MM.1S (cell line): ENCODE measurements at regions not wholly inside any gene's neighbourhood (a gene's known extent, or its start where the extent isn't known, plus 50 kb on each side); places are given as distances from the start of the nearest gene placed in this dataset.

Experiments used
- DNase-seq: peaks from one replicate; pipeline ENCODE4 v3.0.0-alpha.2; 2015
- H2AFZ ChIP-seq: fragments of 300-600 bp; sonication (generic); 2 replicates; pipeline ENCODE4 v1.6.0; 2016; ENCODE audit warnings: antibody characterized with exemption, low read length
- H3F3A ChIP-seq: fragments of 300-600 bp; sonication (generic); 2 replicates; pipeline ENCODE4 v1.6.1; 2016; ENCODE audit warnings: mild to moderate bottlenecking, antibody characterized with exemption, low read length, moderate library complexity, mixed read lengths; ENCODE audit not compliant: insufficient read depth
- H3K27ac ChIP-seq: fragments of 300-600 bp; sonication (generic); 2 replicates; pipeline ENCODE4 v1.5.1; 2016; ENCODE audit warnings: mild to moderate bottlenecking, low read length
- H3K27me3 ChIP-seq: fragments of 300-600 bp; sonication (generic); replicated peaks from 2 replicates; pipeline ENCODE4 v1.6.0; 2016; ENCODE audit warnings: low read length; ENCODE audit not compliant: insufficient read depth
- H3K36me3 ChIP-seq: fragments of 300-600 bp; sonication (generic); replicated peaks from 2 replicates; pipeline ENCODE4 v1.6.1; 2016; ENCODE audit warnings: mild to moderate bottlenecking, low read length, mixed read lengths; ENCODE audit not compliant: insufficient read depth
- H3K4me1 ChIP-seq: fragments of 300-600 bp; sonication (generic); 2 replicates; pipeline ENCODE4 v1.6.1; 2016; ENCODE audit warnings: low read length, mixed read lengths
- H3K4me2 ChIP-seq: fragments of 300-600 bp; sonication (generic); 2 replicates; pipeline ENCODE4 v1.6.0; 2016; ENCODE audit warnings: low read depth, low read length
- H3K4me3 ChIP-seq: fragments of 300-600 bp; sonication (generic); 2 replicates; pipeline ENCODE4 v1.5.1; 2016; ENCODE audit warnings: low read length, mixed read lengths
- H3K79me2 ChIP-seq: fragments of 300-600 bp; sonication (generic); 2 replicates; pipeline ENCODE4 v1.6.1; 2016; ENCODE audit warnings: mixed run types, low read length, mixed read lengths
- H3K9ac ChIP-seq: fragments of 300-600 bp; sonication (generic); 2 replicates; pipeline ENCODE4 v1.6.1; 2016; ENCODE audit warnings: low read length, mixed read lengths
- H3K9me2 ChIP-seq: fragments of 300-600 bp; sonication (generic); replicated peaks from 2 replicates; pipeline ENCODE4 v1.6.1; 2016; ENCODE audit warnings: mild to moderate bottlenecking, low read length, mixed read lengths; ENCODE audit not compliant: insufficient read depth
- H3K9me3 ChIP-seq: fragments of 300-600 bp; sonication (generic); replicated peaks from 2 replicates; pipeline ENCODE4 v1.6.1; 2016; ENCODE audit warnings: mild to moderate bottlenecking, low read length, mixed read lengths; ENCODE audit not compliant: insufficient read depth
- H4K20me1 ChIP-seq: fragments of 300-600 bp; sonication (generic); 2 replicates; pipeline ENCODE4 v1.6.1; 2016; ENCODE audit warnings: mild to moderate bottlenecking, low read length, moderate library complexity, mixed read lengths; ENCODE audit not compliant: insufficient read depth
- EZH2 ChIP-seq: fragments of 300-600 bp; sonication (generic); optimal IDR thresholded peaks from 2 replicates; pipeline ENCODE3; 2017; ENCODE audit warnings: low read depth, mild to moderate bottlenecking, antibody characterized with exemption, low read length, mixed read lengths
- EZH2phosphoT487 ChIP-seq: fragments of 300-600 bp; sonication (generic); IDR thresholded peaks from 2 replicates; pipeline ENCODE4 v1.6.1; 2018; ENCODE audit warnings: antibody characterized with exemption, low read length
- TF ChIP-seq, protein P1 (sequence below): fragments of 300-600 bp; sonication (generic); IDR thresholded peaks from 2 replicates; pipeline ENCODE4 v1.5.1; 2016; ENCODE audit warnings: antibody characterized with exemption, low read length, mixed read lengths

DNA sequence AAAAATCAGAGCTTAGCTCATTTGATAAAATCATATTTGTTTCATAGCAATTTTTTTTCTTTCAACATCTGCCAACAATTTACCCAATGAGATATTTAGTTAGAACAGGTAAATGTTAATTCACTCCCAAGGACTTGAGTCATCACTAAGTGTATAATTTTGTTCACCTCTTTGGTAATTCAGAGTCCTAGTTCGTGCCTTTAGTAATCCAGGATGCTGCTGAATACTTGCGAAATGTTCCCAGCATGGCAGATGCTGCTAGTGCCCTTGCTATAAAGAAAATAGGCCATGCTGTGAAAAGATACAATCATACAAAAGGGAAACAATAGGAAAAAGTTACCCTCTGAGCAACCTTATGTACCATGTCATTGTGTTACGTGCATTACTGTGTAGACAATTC is 210.5 kb downstream of the CSNK1G3 start:
- Histone ChIP-seq H3K36me3 (no peaks in the 10 kb centered on the region), H3K27me3 (no peaks in the 10 kb centered on the region), H3K9ac (no peak overlapping the region), H3K79me2 (no peaks in the 10 kb centered on the region), H3K27ac (no peak overlapping the region), H3K4me2 (no peak overlapping the region), H2AFZ (no peak overlapping the region), H3K4me1 (no peaks in the 10 kb centered on the region), H3K9me3 (no peaks in the 10 kb centered on the region), H3K4me3 (no peak overlapping the region), H3K9me2 (no peaks in the 10 kb centered on the region), H3F3A (no peaks in the 10 kb centered on the region), H4K20me1 (no peaks in the 10 kb centered on the region)
- no peak for DNase-seq
- no peak for TF ChIP-seq EZH2phosphoT487
- TF ChIP-seq, protein P1, sequence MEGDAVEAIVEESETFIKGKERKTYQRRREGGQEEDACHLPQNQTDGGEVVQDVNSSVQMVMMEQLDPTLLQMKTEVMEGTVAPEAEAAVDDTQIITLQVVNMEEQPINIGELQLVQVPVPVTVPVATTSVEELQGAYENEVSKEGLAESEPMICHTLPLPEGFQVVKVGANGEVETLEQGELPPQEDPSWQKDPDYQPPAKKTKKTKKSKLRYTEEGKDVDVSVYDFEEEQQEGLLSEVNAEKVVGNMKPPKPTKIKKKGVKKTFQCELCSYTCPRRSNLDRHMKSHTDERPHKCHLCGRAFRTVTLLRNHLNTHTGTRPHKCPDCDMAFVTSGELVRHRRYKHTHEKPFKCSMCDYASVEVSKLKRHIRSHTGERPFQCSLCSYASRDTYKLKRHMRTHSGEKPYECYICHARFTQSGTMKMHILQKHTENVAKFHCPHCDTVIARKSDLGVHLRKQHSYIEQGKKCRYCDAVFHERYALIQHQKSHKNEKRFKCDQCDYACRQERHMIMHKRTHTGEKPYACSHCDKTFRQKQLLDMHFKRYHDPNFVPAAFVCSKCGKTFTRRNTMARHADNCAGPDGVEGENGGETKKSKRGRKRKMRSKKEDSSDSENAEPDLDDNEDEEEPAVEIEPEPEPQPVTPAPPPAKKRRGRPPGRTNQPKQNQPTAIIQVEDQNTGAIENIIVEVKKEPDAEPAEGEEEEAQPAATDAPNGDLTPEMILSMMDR: no peak
- TF ChIP-seq EZH2: no peak

- no peak overlapping the region for H3K9ac ChIP-seq
- H3K4me2 ChIP-seq: no peak overlapping the region
- H3K9me2 ChIP-seq: no peaks in the 10 kb centered on the region
- no peak overlapping the region for H3K4me3 ChIP-seq
- H3K27ac ChIP-seq: no peak overlapping the region
- H4K20me1 ChIP-seq: no peaks in the 10 kb centered on the region
- H3K79me2 ChIP-seq: no peaks in the 10 kb centered on the region
- H3K27me3 ChIP-seq: no peaks in the 10 kb centered on the region
- H3F3A ChIP-seq: no peaks in the 10 kb centered on the region
- TF ChIP-seq EZH2phosphoT487 (no peak), EZH2 (no peak)
- TF ChIP-seq, protein P1: no peak
- no peaks in the 10 kb centered on the region for H3K36me3 ChIP-seq
- DNase-seq: no peak
- H3K4me1 ChIP-seq: no peaks in the 10 kb centered on the region
- no peaks in the 10 kb centered on the region for H3K9me3 ChIP-seq
- H2AFZ ChIP-seq: no peak overlapping the region
These were observed 209.8 kb downstream of the CSNK1G3 start for GRCh38 chr5:123721675-123722276.

- DNase-seq: no peak
- Histone ChIP-seq H3K4me3 (no peak overlapping the region), H3K9me3 (no peaks in the 10 kb centered on the region), H3K36me3 (no peaks in the 10 kb centered on the region), H3K9ac (no peak overlapping the region), H3K27me3 (no peaks in the 10 kb centered on the region), H3K4me1 (no peaks in the 10 kb centered on the region), H4K20me1 (no peaks in the 10 kb centered on the region), H3K4me2 (no peak overlapping the region), H2AFZ (no peak overlapping the region), H3K9me2 (no peaks in the 10 kb centered on the region), H3K27ac (no peak overlapping the region), H3F3A (no peaks in the 10 kb centered on the region), H3K79me2 (no peaks in the 10 kb centered on the region)
- TF ChIP-seq EZH2 (no peak), EZH2phosphoT487 (no peak)
These were observed 209.0 kb downstream of the CSNK1G3 start for GRCh38 chr5:123720955-123721354.

DNA sequence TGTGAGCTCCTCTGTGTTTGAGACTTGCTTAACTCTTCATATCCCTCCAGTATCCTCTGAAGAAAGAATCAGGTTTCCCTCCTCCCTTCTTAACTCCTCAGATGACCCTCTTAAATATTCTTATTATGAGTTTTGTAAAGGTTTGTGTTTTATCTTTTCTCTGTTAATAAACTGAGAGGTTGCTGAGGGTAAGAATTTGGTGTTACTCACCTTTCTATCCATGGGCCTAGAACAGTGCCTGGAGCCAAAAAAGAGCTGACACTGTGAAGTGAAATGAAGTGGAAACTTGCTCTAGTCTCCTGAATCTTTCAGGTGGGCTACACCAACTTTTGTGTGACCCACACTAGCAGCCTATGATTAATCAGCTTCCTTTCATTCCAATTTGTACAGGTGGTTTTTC is 208.4 kb downstream of the CSNK1G3 start:
- Histone ChIP-seq H3F3A (no peaks in the 10 kb centered on the region), H3K4me1 (no peaks in the 10 kb centered on the region), H4K20me1 (no peaks in the 10 kb centered on the region), H3K4me3 (no peak overlapping the region), H3K27me3 (no peaks in the 10 kb centered on the region), H3K79me2 (no peaks in the 10 kb centered on the region), H3K9me3 (no peaks in the 10 kb centered on the region), H3K4me2 (no peak overlapping the region), H3K9ac (no peak overlapping the region), H3K9me2 (no peaks in the 10 kb centered on the region), H3K36me3 (no peaks in the 10 kb centered on the region), H3K27ac (no peak overlapping the region), H2AFZ (no peak overlapping the region)
- DNase-seq: no peak
- TF ChIP-seq, protein P1: no peak
